GM18499 (cell line): ENCODE measurements at regions not wholly inside any gene's neighbourhood (a gene's known extent, or its start where the extent isn't known, plus 50 kb on each side); places are given as distances from the start of the nearest gene placed in this dataset.

ENCODE experiments used
- ATAC-seq: cut with Tn5 transposase; IDR thresholded peaks from one replicate; pipeline ENCODE4 v1.9.1; 2021; ENCODE audit warnings: moderate number of reproducible peaks; ENCODE audit not compliant: insufficient read depth, unreplicated experiment

GRCh38 chrX:20530406-20530921 lies 263.8 kb upstream of the RPS6KA3 start:
- ATAC-seq = no peak

GRCh38 chrX:20529711-20530110 lies 263.0 kb upstream of the RPS6KA3 start:
- no peak for ATAC-seq

DNA sequence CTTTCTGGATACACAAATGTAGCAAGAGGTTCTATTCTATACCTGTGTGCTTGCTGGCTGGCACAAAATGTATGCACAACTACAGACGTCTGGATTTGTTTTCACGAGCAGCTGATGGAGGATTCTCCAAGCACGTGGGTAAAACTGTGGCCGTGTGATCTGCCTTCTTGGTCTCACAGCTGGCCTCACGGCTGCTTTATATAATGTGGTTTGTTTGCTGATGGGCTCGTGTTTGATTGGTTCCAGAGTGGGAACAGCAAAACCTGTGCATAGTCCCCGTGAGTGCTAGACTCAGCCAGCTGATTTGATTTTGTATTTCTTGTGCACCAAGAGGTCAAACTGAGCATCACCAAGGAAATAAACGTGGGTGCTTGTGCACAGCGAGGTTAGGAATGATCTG lies 262.6 kb upstream of the RPS6KA3 start:
- no peak for ATAC-seq

- peak; percentile 46 for ATAC-seq
Measured at GRCh38 chrX:20527558-20528011, 260.9 kb upstream of the RPS6KA3 start.

DNA sequence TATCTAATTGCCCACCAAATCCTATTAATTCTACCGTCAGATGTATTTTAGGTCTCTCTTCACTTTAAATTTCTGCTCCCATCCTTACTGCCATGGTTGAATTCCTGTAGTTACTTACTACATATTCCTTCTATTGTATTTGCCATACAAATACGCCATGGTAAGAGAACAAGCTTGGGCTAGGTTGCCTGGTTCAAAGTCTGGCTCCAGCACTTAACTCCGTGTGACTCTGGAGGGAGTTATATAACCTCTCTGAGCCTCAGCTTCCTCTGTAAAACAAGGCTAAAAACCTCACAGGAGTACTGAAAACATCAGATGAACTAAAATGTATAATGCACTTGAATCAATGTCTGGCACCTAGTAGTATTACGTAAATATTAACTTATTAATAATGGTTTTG lies 260.3 kb upstream of the RPS6KA3 start:
- no peak for ATAC-seq

GRCh38 chrX:20523626-20524312 lies 257.1 kb upstream of the RPS6KA3 start:
- ATAC-seq = no peak

DNA sequence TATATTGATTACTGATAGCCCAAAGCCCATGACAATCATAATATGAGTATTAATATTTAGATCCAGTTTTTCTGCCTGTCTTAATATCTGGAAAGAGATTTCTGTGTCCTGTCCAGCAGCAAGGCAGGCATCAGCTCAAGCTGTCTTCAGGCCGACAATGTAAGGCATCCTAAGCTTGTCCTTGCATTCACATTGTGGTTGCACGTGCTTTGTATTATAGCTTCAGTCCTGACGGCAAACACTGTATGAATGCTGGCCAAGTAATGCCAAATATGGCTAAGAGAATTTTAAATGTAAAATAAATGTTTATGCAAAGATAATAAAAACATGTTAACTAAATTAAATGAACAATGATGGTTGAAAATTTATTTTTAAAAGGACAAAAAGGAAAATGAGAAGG lies 255.7 kb upstream of the RPS6KA3 start:
- no peak for ATAC-seq

DNA sequence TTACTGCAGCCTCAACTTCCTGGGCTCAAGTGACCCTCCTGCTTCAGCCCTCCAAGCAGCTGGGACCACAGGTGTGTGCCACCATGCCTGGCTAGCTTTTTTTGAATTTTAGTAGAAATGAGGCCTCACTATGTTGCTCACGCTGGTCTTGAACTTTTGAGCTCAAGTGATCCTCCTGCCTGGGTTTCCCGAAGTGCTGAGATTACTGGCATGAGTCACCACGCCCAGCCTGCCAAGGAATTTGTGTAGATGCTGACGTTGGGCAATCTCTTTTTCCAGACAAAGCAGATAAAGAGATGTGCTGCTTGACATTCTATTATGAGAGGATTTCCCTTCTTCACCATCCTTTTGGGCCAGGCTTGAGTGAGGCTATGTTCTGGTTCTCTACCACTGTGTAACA lies 254.5 kb upstream of the RPS6KA3 start:
- ATAC-seq = no peak

- ATAC-seq = no peak
Measured at GRCh38 chrX:20519826-20520225, 253.1 kb upstream of the RPS6KA3 start.

DNA sequence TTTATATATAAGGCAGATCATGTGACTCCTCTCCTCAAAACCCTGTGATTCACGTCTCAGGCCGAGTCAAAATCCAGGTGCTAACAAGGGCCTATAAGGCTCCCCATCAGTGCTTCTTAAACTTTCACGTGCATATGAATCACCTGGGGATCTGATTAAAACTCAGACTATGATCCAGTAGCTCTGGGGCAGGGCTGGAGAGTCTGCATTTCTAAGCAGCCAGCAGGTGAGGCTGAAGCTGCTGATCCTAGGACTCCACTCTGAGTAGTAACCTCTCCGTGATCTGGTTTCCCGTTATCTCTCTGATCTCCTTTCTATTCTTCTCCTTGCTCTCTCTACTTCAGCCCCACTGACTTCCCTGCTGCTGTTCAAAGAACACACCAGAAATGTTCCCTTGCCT lies 252.4 kb upstream of the RPS6KA3 start:
- ATAC-seq = no peak

- no peak for ATAC-seq
Measured at GRCh38 chrX:20517565-20517964, 250.9 kb upstream of the RPS6KA3 start.

DNA sequence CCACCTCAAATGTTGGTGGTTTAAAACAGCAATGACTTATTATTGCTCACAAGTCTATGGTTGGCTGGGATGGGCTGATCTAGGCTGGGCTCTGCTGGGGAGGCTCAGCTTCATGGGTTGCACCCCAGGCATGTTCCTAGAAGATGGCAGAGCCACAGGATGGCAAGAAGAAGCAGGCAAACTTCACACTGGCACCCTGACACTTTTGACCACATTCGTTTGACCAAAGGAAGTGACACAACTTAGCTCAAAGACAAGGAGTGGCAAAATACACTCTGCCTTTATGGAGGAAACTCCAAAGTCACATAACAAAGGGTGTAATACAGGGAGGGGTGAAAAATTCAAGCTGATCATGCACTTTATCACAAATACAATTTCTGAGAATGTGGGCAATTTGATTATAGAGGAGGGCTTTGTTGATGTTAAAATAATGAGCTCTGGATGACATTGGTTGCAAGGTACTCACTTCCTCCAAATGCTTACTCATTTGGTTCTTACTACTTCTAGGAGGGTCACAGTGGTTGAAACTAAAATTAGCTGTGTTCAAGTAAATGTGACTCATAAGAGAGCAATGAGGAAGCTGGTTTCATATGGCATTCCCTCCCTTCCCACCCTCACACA lies 249.2 kb upstream of the RPS6KA3 start:
- ATAC-seq = peak; percentile 99

DNA sequence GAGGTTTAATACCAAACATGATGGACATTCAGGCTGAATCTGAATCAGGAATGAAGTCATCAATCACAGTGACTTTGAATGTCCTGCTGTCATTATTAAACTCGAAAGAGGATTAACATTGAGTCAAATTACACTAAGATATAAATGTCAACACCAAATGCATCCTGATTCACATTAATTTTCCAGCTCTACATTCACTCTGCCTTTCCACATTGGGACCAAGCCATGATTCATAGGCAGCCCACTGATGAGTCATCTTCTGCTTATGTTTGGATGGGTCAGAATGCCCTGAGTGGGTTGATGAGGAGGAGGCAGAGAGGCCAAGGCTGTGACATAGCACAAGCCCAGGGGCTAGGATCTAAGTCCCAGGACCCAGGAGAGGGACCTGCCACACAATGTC lies 247.6 kb upstream of the RPS6KA3 start:
- ATAC-seq = no peak

GRCh38 chrX:20513185-20513584 lies 246.5 kb upstream of the RPS6KA3 start:
- no peak for ATAC-seq

GRCh38 chrX:20511792-20512191 lies 245.1 kb upstream of the RPS6KA3 start:
- no peak for ATAC-seq

DNA sequence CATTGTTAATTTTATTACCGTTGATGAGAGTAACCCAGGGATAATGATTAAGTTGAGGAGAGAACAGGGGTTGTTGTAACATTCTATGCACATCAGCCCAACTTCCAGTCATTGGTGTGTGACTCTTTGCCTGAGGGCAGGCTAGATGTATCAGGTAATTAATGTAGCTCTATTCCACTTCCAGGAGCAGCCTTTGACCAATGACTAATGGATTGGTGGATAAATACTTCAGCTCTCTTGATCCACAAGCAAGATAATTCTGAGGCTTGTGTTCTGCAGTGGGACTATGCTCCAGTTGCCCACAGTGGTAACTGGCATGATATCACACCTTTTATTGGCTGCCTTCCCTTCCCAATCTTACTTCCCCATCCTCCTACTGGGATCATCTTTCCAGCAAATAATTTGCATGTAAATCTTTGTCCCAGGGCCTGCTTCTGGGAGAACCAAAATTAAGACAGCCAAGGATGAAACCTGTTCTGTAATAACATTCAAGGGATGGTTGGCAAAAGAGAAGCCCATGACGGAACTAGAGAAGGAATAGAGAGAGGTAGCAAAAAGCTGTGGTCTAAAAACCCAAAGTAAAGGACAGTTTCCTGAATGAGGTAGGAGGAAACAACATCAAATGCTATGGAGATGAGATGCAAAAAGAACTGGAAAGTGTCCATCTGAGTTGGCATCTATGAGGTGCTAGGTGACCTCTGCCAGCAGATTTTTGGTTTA lies 241.4 kb upstream of the RPS6KA3 start:
- no peak for ATAC-seq

- no peak for ATAC-seq
Measured at GRCh38 chrX:20506739-20507138, 240.0 kb upstream of the RPS6KA3 start.

- ATAC-seq = no peak
Measured at GRCh38 chrX:20500949-20501348, 234.2 kb upstream of the RPS6KA3 start.

DNA sequence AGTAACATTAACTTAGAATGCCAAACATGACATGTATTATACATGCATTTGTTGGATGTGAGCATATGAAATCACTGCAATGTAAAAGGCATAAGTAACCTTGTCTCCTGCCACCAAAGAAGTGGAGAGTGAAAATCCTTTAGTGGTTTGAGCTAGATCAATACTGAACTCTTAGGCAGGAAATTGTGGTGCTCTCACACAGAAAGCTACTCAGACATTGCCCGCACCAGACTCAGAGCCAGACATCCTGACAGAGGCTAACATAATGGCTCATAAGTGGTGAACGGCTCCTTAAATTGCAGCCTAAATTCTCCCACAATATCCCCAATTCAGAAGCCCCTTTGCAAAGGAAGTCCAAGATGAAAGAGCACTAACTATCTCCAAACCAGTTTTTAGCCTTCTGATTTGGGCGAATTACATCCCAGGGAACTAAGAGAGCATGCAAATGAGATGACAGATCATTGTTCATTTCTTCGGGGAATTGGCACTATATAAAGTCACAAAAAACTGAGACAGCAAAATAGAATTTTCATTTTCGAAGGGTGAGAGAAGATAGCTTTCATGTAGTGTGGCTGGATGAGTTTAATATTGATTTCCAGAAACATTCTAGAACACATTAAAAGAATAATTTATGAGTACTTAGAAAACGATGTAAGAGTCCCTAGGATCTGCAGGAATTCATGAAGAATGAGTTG lies 233.6 kb upstream of the RPS6KA3 start:
- no peak for ATAC-seq

GRCh38 chrX:20499763-20500162 lies 233.1 kb upstream of the RPS6KA3 start:
- no peak for ATAC-seq
